ENCODE measurements at regions not wholly inside any gene's neighbourhood (a gene's known extent, or its start where the extent isn't known, plus 50 kb on each side); places are given as distances from the start of the nearest gene placed in this dataset.

DNA sequence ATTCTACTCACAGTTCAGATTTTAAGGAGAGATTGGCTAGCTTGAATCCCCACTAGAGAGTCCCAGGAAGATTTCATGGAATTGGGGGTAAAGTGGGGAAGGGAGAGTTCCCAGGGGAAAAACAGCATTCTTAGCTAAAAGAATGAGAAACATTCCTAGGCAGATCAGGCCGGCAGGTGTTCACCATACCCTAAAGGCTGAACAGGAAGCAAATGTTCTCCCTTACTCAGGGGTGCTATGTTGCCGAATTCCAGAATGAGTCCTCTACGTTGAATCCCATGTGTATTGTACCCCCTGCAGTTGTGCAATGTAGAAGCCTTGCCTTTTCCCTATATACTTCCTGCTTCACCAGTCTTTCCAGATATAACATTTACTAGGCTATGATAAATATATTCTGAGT, 135.2 kb upstream of the NCAM1 start:
- TF ChIP-seq, protein P1, sequence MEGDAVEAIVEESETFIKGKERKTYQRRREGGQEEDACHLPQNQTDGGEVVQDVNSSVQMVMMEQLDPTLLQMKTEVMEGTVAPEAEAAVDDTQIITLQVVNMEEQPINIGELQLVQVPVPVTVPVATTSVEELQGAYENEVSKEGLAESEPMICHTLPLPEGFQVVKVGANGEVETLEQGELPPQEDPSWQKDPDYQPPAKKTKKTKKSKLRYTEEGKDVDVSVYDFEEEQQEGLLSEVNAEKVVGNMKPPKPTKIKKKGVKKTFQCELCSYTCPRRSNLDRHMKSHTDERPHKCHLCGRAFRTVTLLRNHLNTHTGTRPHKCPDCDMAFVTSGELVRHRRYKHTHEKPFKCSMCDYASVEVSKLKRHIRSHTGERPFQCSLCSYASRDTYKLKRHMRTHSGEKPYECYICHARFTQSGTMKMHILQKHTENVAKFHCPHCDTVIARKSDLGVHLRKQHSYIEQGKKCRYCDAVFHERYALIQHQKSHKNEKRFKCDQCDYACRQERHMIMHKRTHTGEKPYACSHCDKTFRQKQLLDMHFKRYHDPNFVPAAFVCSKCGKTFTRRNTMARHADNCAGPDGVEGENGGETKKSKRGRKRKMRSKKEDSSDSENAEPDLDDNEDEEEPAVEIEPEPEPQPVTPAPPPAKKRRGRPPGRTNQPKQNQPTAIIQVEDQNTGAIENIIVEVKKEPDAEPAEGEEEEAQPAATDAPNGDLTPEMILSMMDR (IDR thresholded peaks at IDR 0.05; ENCODE audit: low read depth, low read length), result no peak
- TF ChIP-seq EZH2phosphoT487 (IDR thresholded peaks at IDR 0.05; ENCODE audit: low read depth), result no peak

Data from OCI-LY3 (cell line).